Tibial nerve (tissue), 4 donors: ENCODE measurements at regions not wholly inside any gene's neighbourhood (a gene's known extent, or its start where the extent isn't known, plus 50 kb on each side); places are given as distances from the start of the nearest gene placed in this dataset.

Experiments used
- DNase-seq, 2 donors: peaks; one replicate each; pipeline ENCODE4 v3.0.0-alpha.2; 2019; ENCODE audit warnings: low spot score in 2 of 2
- H3K27ac ChIP-seq, 4 donors: fragments of 200-600 bp; sonication (generic) in 3 of 4; one replicate each; pipeline ENCODE4 v1.5.1; 2017 to 2019; ENCODE audit warnings: mild to moderate bottlenecking in 1 of 4
- H3K27me3 ChIP-seq, 2 donors: fragments of 200-600 bp; sonication (generic) in 1 of 2; one replicate each; pipeline versions ENCODE4 v1.5.1 to v1.6.0; 2017 to 2019
- H3K36me3 ChIP-seq, 3 donors: fragments of 200-600 bp; sonication (generic); one replicate each; pipeline ENCODE4 v1.5.1; 2018 to 2019
- H3K4me1 ChIP-seq, 4 donors: fragments of 200-600 bp; sonication (generic) in 3 of 4; one replicate each; pipeline ENCODE4 v1.5.1; 2017 to 2019
- H3K4me3 ChIP-seq, 4 donors: fragments of 200-600 bp; sonication (generic) in 3 of 4; one replicate each; pipeline ENCODE4 v1.5.1; 2017 to 2019; ENCODE audit warnings: mild to moderate bottlenecking in 1 of 4, moderate library complexity in 1 of 4
- H3K9me3 ChIP-seq, 4 donors: fragments of 200-600 bp; sonication (generic) in 3 of 4; one replicate each; pipeline ENCODE4 v1.5.1; 2017 to 2019
- CTCF ChIP-seq, 5 experiments: fragments of 200-600 bp in 3 of 5; fragments of 450-650 bp in 2 of 5; sonication (generic) in 3 of 5; IDR thresholded peaks; one replicate each; pipeline ENCODE4 v1.5.1; 2016 to 2019; ENCODE audit warnings: antibody characterized with exemption in 5 of 5, mild to moderate bottlenecking in 3 of 5, moderate library complexity in 2 of 5
- EP300 ChIP-seq, 2 donors: sonication (generic); formaldehyde crosslinking; IDR thresholded peaks; one replicate each; pipeline ENCODE4 v1.6.1; 2017; ENCODE audit warnings: antibody characterized with exemption in 2 of 2, mild to moderate bottlenecking in 1 of 2
- POLR2A ChIP-seq, 2 donors: fragments of 450-650 bp; IDR thresholded peaks; one replicate each; pipeline ENCODE4 v1.6.1; 2017; ENCODE audit warnings: antibody characterized with exemption in 2 of 2, mild to moderate bottlenecking in 2 of 2, moderate library complexity in 2 of 2
- WGBS, 2 donors: methylation state at CpG; one replicate each; pipeline ENCODE4 v1.1.5; 2018; 5-methylcytosine and 5-hydroxymethylcytosine counted together

GRCh38 chrX:42628471-42628870 lies 149.5 kb downstream of the PPP1R2C start:
- Histone ChIP-seq H3K4me1 (no peaks in the 10 kb centered on the region), H3K9me3 (no peaks in the 10 kb centered on the region), H3K27me3 (no peaks in the 10 kb centered on the region), H3K36me3 (no peaks in the 10 kb centered on the region), H3K4me3 (no peak overlapping the region), H3K27ac (no peak overlapping the region)
- no peak for DNase-seq
- no peak for TF ChIP-seq CTCF (IDR thresholded peaks at IDR 0.05)
- no peak for TF ChIP-seq POLR2A (IDR thresholded peaks at IDR 0.05)
- no peak for TF ChIP-seq EP300 (IDR thresholded peaks at IDR 0.05)

- Histone ChIP-seq H3K27ac (no peak overlapping the region), H3K36me3 (no peaks in the 10 kb centered on the region), H3K27me3 (no peaks in the 10 kb centered on the region), H3K4me3 (no peak overlapping the region), H3K4me1 (no peaks in the 10 kb centered on the region), H3K9me3 (no peaks in the 10 kb centered on the region)
- 63 to 79% methylated on average over 3 of the region's 3 CpGs for WGBS, 2 donors
- DNase-seq: no peak
- no peak for TF ChIP-seq EP300 (IDR thresholded peaks at IDR 0.05)
- TF ChIP-seq CTCF (IDR thresholded peaks at IDR 0.05): no peak
- no peak for TF ChIP-seq POLR2A (IDR thresholded peaks at IDR 0.05)
Observed at GRCh38 chrX:42627891-42628290, 150.1 kb downstream of the PPP1R2C start.

- TF ChIP-seq EP300 (IDR thresholded peaks at IDR 0.05) (no peak), CTCF (IDR thresholded peaks at IDR 0.05) (no peak), POLR2A (IDR thresholded peaks at IDR 0.05) (no peak)
- WGBS, 2 donors: 62 to 80% methylated on average over 1 of the region's 1 CpG
- no peaks in the 10 kb centered on the region for H3K36me3 ChIP-seq
- no peak overlapping the region for H3K27ac ChIP-seq
- H3K9me3 ChIP-seq: no peaks in the 10 kb centered on the region
- H3K4me1 ChIP-seq: no peaks in the 10 kb centered on the region
- no peak for DNase-seq
- H3K4me3 ChIP-seq: no peak overlapping the region
- H3K27me3 ChIP-seq: no peaks in the 10 kb centered on the region
Observed at GRCh38 chrX:42624524-42624923, 153.4 kb downstream of the PPP1R2C start.

GRCh38 chrX:42619068-42619467 lies 158.9 kb downstream of the PPP1R2C start:
- H3K27me3 ChIP-seq: no peaks in the 10 kb centered on the region
- no peaks in the 10 kb centered on the region for H3K36me3 ChIP-seq
- TF ChIP-seq POLR2A (IDR thresholded peaks at IDR 0.05) (no peak), EP300 (IDR thresholded peaks at IDR 0.05) (no peak), CTCF (IDR thresholded peaks at IDR 0.05) (no peak)
- no peak overlapping the region for H3K27ac ChIP-seq
- H3K9me3 ChIP-seq: no peaks in the 10 kb centered on the region
- no peak overlapping the region for H3K4me3 ChIP-seq
- no peak for DNase-seq
- H3K4me1 ChIP-seq: no peaks in the 10 kb centered on the region

- H3K4me3 ChIP-seq: no peak overlapping the region
- no peak overlapping the region for H3K27ac ChIP-seq
- H3K9me3 ChIP-seq: no peaks in the 10 kb centered on the region
- H3K36me3 ChIP-seq: no peaks in the 10 kb centered on the region
- no peak for TF ChIP-seq EP300 (IDR thresholded peaks at IDR 0.05)
- TF ChIP-seq POLR2A (IDR thresholded peaks at IDR 0.05): no peak
- TF ChIP-seq CTCF (IDR thresholded peaks at IDR 0.05): no peak
- no peaks in the 10 kb centered on the region for H3K27me3 ChIP-seq
- WGBS, 2 donors: 74 to 97% methylated on average over 2 of the region's 2 CpGs
- H3K4me1 ChIP-seq: no peaks in the 10 kb centered on the region
- no peak for DNase-seq
Observed at GRCh38 chrX:42616981-42617380, 161.0 kb downstream of the PPP1R2C start.
